Lower lobe of right lung (tissue), 2 donors: ENCODE measurements at regions not wholly inside any gene's neighbourhood (a gene's known extent, or its start where the extent isn't known, plus 50 kb on each side); places are given as distances from the start of the nearest gene placed in this dataset.

Source experiments
- ATAC-seq, 2 donors: fragments of 200-7000 bp; cut with Tn5 transposase; one replicate each; pipeline ENCODE4 v1.9.1; 2020 to 2022; ENCODE audit warnings: mild to moderate bottlenecking in 2 of 2, moderate library complexity in 2 of 2
- DNase-seq: peaks from one replicate; pipeline ENCODE4 v3.0.0-alpha.2; 2020
- H3K27ac ChIP-seq: fragments of 200-600 bp; one replicate; pipeline ENCODE4 v1.8.0; 2022
- H3K27me3 ChIP-seq: fragments of 200-600 bp; one replicate; pipeline ENCODE4 v1.8.0; 2022; ENCODE audit warnings: low read depth
- H3K36me3 ChIP-seq: fragments of 200-600 bp; one replicate; pipeline ENCODE4 v1.8.0; 2022; ENCODE audit warnings: mild to moderate bottlenecking
- H3K4me1 ChIP-seq: fragments of 200-600 bp; one replicate; pipeline ENCODE4 v1.8.0; 2022
- H3K4me3 ChIP-seq: fragments of 200-600 bp; one replicate; pipeline ENCODE4 v1.8.0; 2022; ENCODE audit warnings: mild to moderate bottlenecking
- H3K9me3 ChIP-seq: fragments of 200-600 bp; one replicate; pipeline ENCODE4 v1.8.0; 2022
- CTCF ChIP-seq: fragments of 200-600 bp; IDR thresholded peaks from one replicate; pipeline ENCODE4 v1.8.0; 2022; ENCODE audit warnings: antibody characterized with exemption, mild to moderate bottlenecking
- intact Hi-C: fragments of 100-400 bp; cut with DNase I; formaldehyde crosslinking; loops from one replicate; pipeline ENCODE4 v1.11.0; 2022
- donor health status: DM: no; HTN: yes; CAD: no; lungs with severe emphysema.

- Histone ChIP-seq H3K4me3 (no peak overlapping the region), H3K27ac (no peak overlapping the region), H3K27me3 (no peaks in the 10 kb centered on the region), H3K4me1 (no peaks in the 10 kb centered on the region), H3K36me3 (no peaks in the 10 kb centered on the region), H3K9me3 (no peaks in the 10 kb centered on the region)
- intact Hi-C loops = no loop called here
- DNase-seq (no peak), ATAC-seq (no peak)
- no peak for TF ChIP-seq CTCF
Observed at GRCh38 chr5:143964919-143965318, 153.0 kb downstream of the HMHB1 start.

GRCh38 chr5:143966280-143966679 is 154.3 kb downstream of the HMHB1 start:
- intact Hi-C loops = no loop called here
- H3K4me3 ChIP-seq = no peak overlapping the region
- DNase-seq = no peak
- H3K4me1 ChIP-seq = no peaks in the 10 kb centered on the region
- no peaks in the 10 kb centered on the region for H3K36me3 ChIP-seq
- H3K27me3 ChIP-seq = no peaks in the 10 kb centered on the region
- H3K27ac ChIP-seq = no peak overlapping the region
- H3K9me3 ChIP-seq = no peaks in the 10 kb centered on the region
- ATAC-seq = no peak
- no peak for TF ChIP-seq CTCF

- no peaks in the 10 kb centered on the region for H3K27me3 ChIP-seq
- no peak for DNase-seq
- H3K9me3 ChIP-seq = no peaks in the 10 kb centered on the region
- TF ChIP-seq CTCF = peak; percentile 33
- intact Hi-C loops = no loop called here
- H3K4me3 ChIP-seq = no peak overlapping the region
- peak in 1 of 2 donors; percentile 46 for ATAC-seq
- H3K4me1 ChIP-seq = no peaks in the 10 kb centered on the region
- no peak overlapping the region for H3K27ac ChIP-seq
- no peaks in the 10 kb centered on the region for H3K36me3 ChIP-seq
Observed at GRCh38 chr5:143968071-143968878, 156.3 kb downstream of the HMHB1 start.

GRCh38 chr5:143970159-143970558 is 158.2 kb downstream of the HMHB1 start:
- Histone ChIP-seq H3K9me3 (no peaks in the 10 kb centered on the region), H3K4me1 (no peaks in the 10 kb centered on the region), H3K27me3 (no peaks in the 10 kb centered on the region), H3K27ac (no peak overlapping the region), H3K4me3 (no peak overlapping the region), H3K36me3 (no peaks in the 10 kb centered on the region)
- ATAC-seq (no peak), DNase-seq (no peak)
- intact Hi-C loops = no loop called here
- no peak for TF ChIP-seq CTCF

GRCh38 chr5:143972068-143972467 is 160.1 kb downstream of the HMHB1 start:
- H3K9me3 ChIP-seq = no peaks in the 10 kb centered on the region
- intact Hi-C loops = no loop called here
- no peaks in the 10 kb centered on the region for H3K36me3 ChIP-seq
- DNase-seq = no peak
- no peak for ATAC-seq
- no peak for TF ChIP-seq CTCF
- no peaks in the 10 kb centered on the region for H3K27me3 ChIP-seq
- H3K4me3 ChIP-seq = no peak overlapping the region
- H3K4me1 ChIP-seq = no peaks in the 10 kb centered on the region
- no peak overlapping the region for H3K27ac ChIP-seq
